ENCODE measurements at regions not wholly inside any gene's neighbourhood (a gene's known extent, or its start where the extent isn't known, plus 50 kb on each side); places are given as distances from the start of the nearest gene placed in this dataset.

GRCh38 chr11:129279326-129280026 is 87.4 kb upstream of the ARHGAP32 start (continued):
- TF ChIP-seq ZFP91 (CRISPR knock-in tag; IDR thresholded peaks at IDR 0.05; ENCODE audit: borderline replicate concordance) (peak; percentile 48; the same call in 1 of the 2 replicates), IKZF1 (IDR thresholded peaks at IDR 0.05) (no peak), NFKB2 (CRISPR knock-in tag; IDR thresholded peaks at IDR 0.05; ENCODE audit: borderline replicate concordance) (no peak; the same call in 1 of the 2 replicates), ZNF333 (CRISPR knock-in tag; IDR thresholded peaks at IDR 0.05; ENCODE audit: borderline replicate concordance) (no peak), PRMT3 (CRISPR knock-in tag; IDR thresholded peaks at IDR 0.05; ENCODE audit: borderline replicate concordance, low read depth) (no peak), NFIC (IDR thresholded peaks at IDR 0.05; ENCODE audit: low read length) (no peak), SSRP1 (CRISPR knock-in tag; IDR thresholded peaks at IDR 0.05) (no peak), ATF2 (CRISPR knock-in tag; IDR thresholded peaks at IDR 0.05) (no peak), FOXJ3 (CRISPR knock-in tag; IDR thresholded peaks at IDR 0.05; ENCODE audit: borderline replicate concordance) (no peak), CHD4 (IDR thresholded peaks at IDR 0.05; ENCODE audit: borderline replicate concordance, low read length) (no peak), NR2F2 (IDR thresholded peaks at IDR 0.05; ENCODE audit: borderline replicate concordance, low read depth) (no peak; the same call in 1 of the 2 replicates), MAZ (IDR thresholded peaks at IDR 0.05; ENCODE audit: borderline replicate concordance, low read depth, low read length) (0 out of 2 replicates have a peak, but pooled peaks have one; percentile 29), MAZ (CRISPR knock-in tag; IDR thresholded peaks at IDR 0.05; ENCODE audit: low read depth) (peak; percentile 63; the same call in 1 of the 2 replicates), ZNF354B (CRISPR knock-in tag; IDR thresholded peaks at IDR 0.05) (no peak), EP300 (IDR thresholded peaks at IDR 0.05; ENCODE audit: low read depth in 2 of 2, low read length in 2 of 2) (no peak), EP300 (CRISPR knock-in tag; IDR thresholded peaks at IDR 0.05; ENCODE audit: borderline replicate concordance) (no peak), ZNF337 (CRISPR knock-in tag; IDR thresholded peaks at IDR 0.05; ENCODE audit: borderline replicate concordance, low read depth) (no peak)
- TF ChIP-seq, protein P1, sequence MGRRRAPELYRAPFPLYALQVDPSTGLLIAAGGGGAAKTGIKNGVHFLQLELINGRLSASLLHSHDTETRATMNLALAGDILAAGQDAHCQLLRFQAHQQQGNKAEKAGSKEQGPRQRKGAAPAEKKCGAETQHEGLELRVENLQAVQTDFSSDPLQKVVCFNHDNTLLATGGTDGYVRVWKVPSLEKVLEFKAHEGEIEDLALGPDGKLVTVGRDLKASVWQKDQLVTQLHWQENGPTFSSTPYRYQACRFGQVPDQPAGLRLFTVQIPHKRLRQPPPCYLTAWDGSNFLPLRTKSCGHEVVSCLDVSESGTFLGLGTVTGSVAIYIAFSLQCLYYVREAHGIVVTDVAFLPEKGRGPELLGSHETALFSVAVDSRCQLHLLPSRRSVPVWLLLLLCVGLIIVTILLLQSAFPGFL (CRISPR knock-in tag; IDR thresholded peaks at IDR 0.05) = no peak

All from HepG2 (cell line).